HG03442 (cell line): ENCODE measurements at regions not wholly inside any gene's neighbourhood (a gene's known extent, or its start where the extent isn't known, plus 50 kb on each side); places are given as distances from the start of the nearest gene placed in this dataset.
"Not testable (repeated sequence)": the region's sequence is repeated elsewhere in the genome, so short reads cannot be mapped to it uniquely, and the experiment has no call there.

Experiments
- ATAC-seq: cut with Tn5 transposase; IDR thresholded peaks from one replicate; pipeline ENCODE4 v1.9.1; 2021; ENCODE audit warnings: mild to moderate bottlenecking, moderate library complexity; ENCODE audit not compliant: unreplicated experiment

DNA sequence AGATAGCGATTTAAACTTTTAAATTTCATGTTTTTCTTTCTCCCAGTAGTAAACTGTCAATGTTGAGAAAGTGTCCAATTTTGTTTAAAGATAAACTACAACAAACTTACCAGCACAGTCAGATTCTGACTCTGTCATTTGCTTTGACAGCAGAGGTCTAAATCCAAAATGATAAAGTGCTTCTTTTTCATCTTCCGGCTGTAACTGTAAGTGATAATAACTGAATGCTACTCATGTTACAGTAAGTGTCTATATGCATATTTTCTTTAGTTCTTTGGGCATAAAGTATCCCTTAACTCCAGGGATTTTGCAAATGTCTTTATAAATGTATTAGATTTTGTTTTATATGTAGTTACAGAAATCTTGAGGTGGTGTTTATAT is 610.4 kb downstream of the RFPL4B start:
- ATAC-seq = no peak

DNA sequence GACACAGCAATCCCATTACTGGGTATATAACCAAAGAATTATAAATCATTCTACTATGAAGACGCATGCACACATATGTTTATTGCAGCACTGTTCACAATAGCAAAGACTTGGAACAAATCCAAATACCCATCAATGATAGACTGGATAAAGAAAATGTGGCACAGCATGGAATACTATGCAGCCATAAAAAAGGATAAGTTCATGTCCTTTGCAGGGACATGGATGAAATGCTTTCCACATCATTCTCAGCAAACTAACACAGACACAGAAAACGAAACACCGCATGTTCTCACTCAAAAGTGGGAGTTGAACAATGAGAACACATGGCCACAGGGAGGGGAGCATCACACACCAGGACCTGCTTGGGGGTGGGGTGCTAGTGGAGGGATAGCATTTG is 613.0 kb downstream of the RFPL4B start:
- ATAC-seq = not testable (repeated sequence)

DNA sequence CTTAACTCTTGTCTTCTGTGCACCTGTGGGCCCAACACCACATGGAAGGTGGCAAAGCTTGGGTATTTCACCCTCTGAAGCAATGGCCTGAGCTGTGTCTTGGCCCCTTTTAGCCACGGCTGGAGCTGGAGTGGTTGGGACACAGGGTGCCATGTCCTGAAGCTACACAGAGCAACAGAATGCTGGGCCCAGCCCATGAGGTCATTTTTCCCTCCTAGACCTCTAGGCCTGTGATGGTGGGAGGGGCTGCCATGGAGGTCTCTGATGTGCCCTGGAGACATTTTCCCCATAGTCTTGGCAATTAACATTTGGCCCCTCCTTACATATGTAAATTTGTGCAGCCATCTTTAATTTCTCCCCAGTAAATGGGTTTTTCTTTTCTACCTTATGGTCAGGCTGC is 620.8 kb downstream of the RFPL4B start:
- no peak for ATAC-seq

DNA sequence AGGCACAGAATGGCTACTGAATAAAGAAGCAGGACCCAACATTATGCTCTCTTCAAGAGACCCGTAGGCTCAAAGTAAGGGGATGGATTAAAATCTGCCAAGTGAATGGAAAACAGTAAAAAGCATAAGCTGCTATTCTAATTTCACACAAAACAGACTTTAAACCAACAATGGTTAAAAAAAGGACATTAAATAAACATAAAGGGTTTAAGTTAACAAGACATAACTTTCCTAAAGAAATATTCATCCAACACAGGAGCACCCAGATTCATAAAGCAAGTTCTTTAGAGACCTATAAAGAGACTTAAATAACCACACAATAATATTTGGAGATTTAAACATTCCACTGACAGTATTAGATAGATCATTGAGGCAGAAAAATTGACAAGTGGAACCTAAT is 624.5 kb downstream of the RFPL4B start:
- ATAC-seq = no peak

DNA sequence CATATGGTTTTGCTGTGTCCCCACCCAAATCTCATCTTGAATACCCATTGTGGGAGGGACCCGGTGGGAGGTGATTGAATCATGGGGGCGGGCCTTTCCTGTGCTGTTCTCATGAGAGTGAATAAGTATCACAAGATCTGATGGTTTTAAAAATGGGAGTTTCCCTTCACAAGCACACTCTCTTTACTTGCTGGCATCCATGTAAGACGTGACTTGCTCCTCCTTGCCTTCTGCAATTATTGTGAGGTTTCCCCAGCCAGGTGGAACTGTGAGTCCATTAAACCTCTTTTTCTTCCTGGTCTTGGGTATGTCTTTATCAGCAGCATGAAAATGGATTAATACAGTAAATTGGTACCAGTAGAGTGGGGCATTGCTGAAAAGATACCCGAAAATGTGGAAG is 627.8 kb downstream of the RFPL4B start:
- ATAC-seq = not testable (repeated sequence)

DNA sequence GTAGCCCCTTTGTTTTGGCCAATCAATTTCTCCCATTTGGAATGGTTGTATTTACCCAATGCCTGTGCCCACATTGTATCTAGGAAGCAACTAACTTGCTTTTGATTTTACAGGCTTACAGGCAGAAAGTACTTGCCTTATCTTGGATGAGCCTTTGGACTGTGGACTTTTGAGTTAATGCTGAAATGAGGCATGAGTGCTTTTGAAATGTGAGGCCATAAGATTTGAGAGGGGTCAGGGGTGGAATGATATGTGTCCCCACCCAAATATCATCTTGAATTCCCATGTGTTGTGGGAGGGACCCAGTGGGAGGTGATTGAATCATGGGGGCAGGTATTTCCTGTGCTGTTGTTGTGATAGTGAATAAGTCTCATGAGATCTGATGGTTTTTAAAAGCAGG is 629.4 kb downstream of the RFPL4B start:
- not testable (repeated sequence) for ATAC-seq

DNA sequence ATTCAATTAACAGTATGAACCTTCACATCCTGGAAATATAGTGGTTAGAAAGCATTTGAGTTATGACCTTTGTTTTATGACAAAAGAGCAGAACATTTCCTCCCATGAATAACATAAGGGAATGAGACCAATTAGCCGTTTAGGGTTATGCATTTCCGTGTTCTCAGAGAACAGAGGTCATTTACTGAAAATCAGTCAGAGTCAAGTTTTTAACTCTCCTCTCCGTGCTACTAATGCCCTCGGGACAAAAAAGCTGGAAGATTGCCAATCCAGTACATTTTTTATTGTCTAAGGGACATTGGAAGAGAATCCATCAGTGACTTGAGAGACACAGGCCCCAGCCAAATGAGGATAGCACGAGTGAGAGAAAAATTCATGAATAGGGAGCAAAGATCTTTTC is 632.7 kb downstream of the RFPL4B start:
- no peak for ATAC-seq

DNA sequence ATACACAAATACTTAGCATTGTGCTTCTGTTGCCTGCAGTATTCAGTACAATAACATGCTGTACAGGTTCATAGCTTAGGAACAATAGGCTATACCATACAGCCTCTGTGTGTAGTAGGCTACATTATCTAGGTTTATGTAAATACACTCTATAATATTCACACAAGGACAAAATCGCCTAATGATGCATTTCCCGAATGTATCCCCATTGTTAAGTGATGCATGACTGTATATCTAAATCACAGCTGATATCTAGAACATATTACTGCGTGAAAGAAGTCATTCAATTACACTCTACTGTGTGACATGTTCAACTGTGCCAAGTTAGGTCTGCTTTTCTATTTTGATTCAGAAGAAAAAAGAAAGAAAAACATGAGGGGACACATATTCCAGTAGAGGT is 633.5 kb downstream of the RFPL4B start:
- ATAC-seq = no peak

DNA sequence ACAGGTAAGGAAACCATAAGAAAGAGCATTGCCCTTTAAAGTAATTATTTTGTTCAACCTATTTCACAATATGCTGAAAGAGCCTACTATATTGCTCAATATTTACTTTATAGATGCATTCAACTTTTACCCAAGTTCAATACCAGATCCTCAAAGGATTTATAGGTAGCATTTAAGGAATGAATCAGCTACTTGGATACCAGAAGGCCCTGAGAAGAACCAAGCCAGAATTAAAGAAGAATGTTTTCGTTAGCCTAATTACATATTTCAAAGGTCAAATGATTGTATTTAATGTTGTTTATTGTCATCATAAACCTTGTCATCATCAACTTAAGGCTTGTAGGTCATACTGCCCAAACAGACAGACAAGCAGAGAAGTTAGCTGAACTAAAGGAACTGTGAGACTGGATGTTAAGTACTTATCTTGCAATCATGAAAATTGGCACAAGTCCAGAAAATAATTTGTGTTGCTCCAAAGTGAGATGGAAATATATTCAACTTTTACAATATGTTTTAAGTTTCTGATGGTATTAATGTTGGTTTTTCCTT is 636.7 kb downstream of the RFPL4B start:
- ATAC-seq = no peak

DNA sequence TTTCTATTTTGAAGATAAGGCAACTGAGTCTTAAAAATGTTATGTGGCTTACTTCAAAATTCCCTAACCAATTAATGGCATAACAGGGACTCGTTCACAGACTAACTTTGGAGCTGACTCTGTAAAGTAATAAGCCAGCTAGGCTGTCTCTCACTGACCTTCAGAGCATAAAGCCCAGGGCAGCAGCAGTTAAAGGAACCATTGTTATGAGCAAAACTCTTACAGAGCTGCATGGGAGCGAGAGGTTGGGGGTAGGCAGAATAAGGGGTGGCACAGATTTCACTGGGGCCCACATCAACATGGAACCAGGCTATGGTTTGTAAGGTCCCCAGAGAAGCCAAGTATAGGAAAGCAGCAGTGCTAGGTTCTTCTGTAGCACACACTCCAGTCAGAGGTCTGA is 637.8 kb downstream of the RFPL4B start:
- no peak for ATAC-seq

DNA sequence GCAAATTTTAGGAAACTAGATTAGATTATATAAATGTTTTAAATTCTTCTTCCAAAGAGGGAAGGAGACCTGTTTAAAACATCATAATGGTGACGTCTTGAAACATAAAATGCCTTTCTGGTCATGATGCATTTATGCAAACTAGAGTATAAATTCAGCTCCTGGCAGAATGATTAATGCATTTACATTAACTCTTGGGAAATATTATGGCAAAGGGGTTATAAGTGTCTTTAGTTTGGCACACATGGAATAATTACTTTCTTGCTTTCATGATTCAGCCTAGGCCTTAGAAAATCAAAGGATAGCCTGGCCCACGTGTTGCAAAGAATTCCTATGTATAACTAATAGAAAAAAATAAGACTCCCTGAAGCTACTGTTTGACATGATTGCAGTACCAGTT is 639.2 kb downstream of the RFPL4B start:
- ATAC-seq = no peak

DNA sequence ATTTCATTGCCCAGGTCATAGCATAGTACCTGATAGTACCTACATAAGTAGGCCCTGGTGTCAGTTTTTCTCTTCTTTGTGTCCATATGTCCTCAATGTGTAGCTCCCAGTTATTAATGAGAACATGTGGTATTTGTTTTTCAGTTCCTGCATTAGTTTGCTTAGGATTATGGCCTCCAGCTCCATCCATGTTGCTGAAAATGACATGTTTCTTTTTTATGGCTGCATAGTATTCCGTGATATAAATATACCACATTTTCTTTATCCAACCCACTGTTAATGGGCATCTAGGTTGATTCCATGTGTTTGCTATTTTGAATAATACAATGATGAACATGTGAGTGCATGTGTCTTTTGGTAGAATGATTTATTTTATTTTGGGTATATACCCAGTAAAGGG is 641.6 kb downstream of the RFPL4B start:
- no peak for ATAC-seq

DNA sequence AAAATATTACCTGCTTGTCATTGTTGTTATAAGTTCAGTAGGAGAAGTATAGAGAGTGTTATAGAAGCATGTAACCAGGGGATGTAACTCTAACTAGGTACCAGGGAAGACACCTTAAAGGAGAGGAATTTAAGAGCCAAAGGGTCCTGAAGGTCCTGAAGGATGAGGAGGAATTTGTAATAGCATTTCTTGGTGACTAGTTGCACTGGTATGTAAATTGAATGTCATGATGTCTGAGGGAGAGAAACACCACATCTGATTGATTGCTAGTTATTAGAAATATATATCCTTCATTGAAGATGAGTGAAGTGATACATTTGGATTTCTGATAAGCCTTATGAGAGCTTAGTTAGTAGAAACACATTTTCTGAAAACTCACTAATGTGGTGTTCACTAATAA is 643.8 kb downstream of the RFPL4B start:
- ATAC-seq = no peak

DNA sequence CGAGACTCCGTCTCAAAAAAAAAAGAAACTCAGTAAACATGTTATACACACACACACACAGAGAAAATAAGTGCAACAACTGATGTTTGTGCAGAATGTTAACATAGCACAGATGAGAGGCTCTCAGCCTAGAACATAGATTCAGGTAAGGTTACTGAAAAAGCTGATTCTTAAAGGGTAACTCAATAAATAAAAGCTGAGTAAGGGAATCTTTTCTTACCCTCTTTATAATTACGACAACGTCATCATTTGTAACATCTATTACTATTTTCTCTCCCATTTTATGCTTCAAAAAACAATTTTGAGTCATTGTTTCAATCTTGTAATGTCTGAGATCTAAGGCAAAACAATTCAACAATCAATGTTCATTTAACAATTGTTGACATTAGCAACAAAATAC is 644.8 kb downstream of the RFPL4B start:
- ATAC-seq = no peak

DNA sequence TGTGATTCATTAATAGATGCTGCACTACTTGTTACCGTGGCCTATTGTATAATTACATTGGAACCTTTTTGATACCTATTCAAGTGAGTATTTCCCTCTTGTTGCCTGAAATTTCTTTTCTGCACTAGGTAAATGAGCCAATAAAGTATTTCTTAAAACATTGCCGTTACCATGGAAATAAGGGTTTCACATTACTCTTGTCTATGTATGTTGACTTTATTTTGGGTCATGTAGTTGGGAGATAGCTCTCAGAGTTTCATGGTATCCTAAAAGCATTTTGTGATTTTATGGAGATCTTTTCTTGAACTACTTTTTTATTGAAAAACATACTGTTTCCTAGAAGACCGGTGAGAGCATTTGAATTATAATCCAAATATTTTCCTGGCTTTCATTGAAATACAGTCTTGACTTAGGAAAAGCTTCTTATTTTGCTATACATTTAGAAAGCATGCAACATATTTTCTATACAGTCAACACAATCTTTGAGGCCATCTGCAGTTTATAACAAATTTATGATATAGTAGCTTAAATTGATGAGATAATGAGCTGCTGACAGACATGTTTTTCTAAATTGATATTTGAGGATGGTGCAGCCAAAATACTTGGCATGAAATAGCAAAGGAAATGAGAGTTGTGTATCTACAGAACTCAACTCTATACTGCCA is 650.4 kb downstream of the RFPL4B start:
- ATAC-seq = no peak

DNA sequence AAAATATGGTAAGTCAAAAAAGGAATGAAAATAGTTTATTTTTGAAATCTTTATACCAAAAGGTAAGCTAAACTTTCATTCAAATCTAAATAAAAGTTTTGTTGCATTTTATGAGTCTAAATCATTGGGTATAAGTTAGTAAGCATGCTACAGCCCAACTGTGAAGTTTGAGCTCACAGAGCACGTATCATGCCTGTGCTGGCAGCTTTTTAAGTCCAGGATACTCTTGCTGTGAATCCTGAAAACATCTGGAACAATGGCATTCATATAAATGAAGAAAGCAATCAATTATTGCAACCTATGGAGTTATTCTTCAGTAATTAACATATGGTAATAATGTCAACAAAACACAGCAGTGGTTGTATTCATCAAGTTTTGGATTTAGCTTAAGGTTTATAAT is 656.9 kb downstream of the RFPL4B start:
- ATAC-seq = no peak

DNA sequence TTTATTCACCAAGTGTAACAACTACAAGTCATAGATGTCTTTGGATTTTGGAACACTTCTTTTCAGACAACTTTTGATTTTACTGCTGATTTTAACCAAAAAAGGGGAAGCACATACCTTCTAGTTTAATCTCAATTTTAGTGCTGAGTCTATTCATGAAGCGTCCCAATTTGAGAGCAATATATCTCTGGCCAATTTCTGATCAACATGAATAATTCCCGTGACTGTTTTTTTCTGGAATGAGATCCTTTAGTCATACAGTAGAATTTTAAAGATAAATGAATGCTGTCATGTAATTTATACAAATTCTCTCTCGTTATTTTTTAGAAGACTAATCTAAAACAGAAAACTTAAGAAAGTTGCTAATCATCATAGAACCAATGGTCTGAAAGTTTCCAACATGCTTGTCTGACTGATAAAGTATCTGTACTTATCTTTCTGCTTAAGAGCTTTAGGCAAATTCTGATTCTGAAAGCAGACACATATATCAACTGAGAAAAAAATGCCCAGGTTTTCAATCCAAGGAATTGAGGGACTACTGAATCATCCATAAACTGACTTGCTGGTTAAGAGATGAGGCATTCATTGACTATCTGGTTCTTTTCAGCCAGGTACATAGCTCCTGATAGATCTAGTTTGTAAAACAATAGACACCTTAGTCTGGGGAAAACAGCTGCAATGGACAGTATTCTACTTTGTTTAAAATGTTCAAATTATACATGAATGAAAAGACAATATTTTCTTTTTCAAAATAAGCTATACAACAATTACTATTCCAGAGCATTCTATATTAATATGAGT is 657.5 kb downstream of the RFPL4B start:
- ATAC-seq = no peak

DNA sequence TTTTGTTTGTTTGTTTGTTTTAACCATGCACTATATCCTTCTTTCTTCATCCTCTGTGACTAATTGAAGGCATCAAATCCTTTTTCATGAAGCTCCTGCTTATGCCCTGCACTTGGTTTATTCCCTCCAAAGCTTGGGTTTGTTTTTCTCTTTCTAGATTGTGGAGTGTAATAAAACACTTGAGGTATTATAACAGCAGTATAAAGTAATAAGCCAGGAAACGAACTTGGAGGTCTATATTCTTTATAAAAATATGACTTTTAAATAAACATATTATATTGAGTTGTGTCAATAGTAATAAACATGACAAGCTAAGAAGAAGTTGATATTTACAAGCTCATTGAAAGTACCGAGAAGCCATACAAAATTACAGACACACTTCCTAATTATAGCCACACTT is 659.4 kb downstream of the RFPL4B start:
- no peak for ATAC-seq

DNA sequence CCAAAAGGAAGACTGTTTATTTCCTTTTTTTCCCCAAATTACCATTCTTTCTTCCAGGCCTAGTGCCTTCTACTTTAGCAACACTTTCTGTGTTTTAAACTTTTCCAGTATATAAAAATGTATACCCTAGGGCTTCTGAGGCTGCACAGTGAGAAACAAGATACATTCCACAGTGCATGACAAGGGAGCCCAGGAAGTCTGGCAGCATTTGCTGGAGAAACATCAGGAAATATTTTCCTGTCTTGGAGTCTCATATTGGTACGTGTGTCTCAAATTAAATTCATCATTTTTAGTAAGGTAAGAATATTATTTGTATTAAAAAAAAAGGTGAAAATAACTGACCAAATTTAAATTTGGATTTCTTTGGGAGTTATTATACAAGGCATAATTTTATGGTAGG is 662.6 kb downstream of the RFPL4B start:
- ATAC-seq = no peak

DNA sequence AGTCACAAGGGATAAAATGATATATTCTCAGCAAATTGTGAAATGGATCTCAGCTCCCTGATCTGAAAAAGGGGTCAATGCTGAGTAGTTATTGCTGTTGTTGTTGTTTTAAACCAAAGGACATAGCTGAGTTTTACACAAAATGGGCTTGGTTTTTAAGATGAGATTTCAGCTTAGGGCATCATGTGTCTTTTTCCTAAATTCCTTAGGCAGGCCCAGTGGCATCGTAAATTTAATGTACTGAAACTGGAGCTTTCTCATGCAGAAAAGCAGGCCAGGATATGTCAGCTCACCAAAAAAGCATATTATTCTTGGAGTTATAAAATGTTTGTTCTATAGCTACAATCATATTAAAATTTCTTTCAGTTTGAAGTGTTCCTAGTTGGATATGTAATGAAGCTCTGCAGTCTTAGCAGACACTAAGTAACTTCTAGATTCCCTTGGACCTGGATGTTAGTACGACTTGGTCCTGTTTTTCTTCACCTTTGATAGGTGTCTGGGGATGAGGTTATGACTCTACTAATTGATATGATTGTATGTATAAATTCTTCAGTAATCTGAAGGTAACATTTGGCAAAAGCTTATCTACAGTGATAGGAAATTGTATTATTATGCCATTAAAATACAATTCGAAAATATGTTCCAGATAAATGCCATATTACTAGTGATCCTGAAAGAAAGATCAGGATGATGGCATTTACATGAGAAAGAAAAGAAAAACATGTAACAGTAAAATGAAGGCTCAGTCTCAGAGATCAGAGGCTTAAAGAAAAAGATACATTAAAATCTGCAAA is 663.3 kb downstream of the RFPL4B start:
- ATAC-seq = no peak

DNA sequence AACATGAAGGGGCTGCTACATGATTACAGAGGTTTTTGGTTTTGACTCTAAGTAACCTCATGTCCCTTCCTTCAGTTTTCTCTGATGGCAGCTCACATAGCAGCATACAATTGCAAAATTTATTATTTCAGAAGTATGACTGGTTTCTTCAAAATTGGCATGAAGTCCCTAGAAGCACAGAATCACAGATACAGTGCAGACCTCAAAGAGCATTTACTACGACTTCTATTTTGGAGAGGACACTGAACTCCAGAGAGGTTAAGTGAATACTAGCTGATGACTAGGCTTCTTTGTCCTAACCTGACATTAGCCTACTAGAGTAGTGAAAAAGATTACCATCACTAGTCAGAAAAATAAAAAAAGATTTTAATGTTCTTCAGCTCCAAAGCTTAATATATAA is 664.3 kb downstream of the RFPL4B start:
- no peak for ATAC-seq

DNA sequence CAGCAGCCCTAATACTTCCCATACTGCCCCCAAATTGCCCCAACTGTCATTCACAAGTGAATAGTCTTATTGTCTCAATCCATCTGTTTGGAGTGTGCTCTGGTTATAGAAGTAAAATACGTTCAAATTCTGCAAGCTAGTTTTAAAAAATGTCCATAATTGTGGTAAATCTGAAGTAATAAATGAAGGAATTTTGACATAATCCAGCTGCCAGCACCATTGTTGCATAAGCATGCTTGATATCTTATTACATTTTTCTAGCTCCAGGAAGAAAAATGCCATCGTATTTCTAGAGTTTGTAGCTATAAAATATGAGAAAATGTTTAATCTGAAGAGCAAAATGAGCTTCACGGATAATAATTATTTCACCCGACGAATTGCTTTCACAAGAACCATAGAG is 664.7 kb downstream of the RFPL4B start:
- no peak for ATAC-seq
